B cell (primary cell): ENCODE measurements at regions not wholly inside any gene's neighbourhood (a gene's known extent, or its start where the extent isn't known, plus 50 kb on each side); places are given as distances from the start of the nearest gene placed in this dataset.

Experiments used
- ATAC-seq: fragments of 200-7000 bp; cut with Tn5 transposase; one replicate; pipeline ENCODE4 v1.10.0; 2021; ENCODE audit warnings: low read depth, mild to moderate bottlenecking, moderate number of reproducible peaks, moderate library complexity
- CTCF ChIA-PET: fragments of 350-600 bp; sonication (Branson Sonifier 250); formaldehyde crosslinking; loops from one replicate; lab custom pipeline; 2021; ENCODE audit warnings: antibody characterized with exemption, inconsistent platforms; lab: Charles Lee
- POLR2A ChIA-PET: fragments of 350-600 bp; sonication (Branson Sonifier 250); formaldehyde crosslinking; loops from one replicate; lab custom pipeline; 2021; ENCODE audit warnings: antibody characterized with exemption; lab: Charles Lee
- DNase-seq: peaks from one replicate; pipeline ENCODE4 v3.0.0; 2013
- H2AFZ ChIP-seq: 2 replicates; pipeline ENCODE4 v1.6.1; 2012; ENCODE audit warnings: mild to moderate bottlenecking, low read depth, low read length; ENCODE audit not compliant: insufficient read depth, poor library complexity, severe bottlenecking
- H3K27ac ChIP-seq, 2 donors: 1 replicate in 1 of 2; 2 replicates in 1 of 2; pipeline ENCODE4 v1.5.1; 2012 to 2013; ENCODE audit warnings: low read length in 2 of 2, mild to moderate bottlenecking in 2 of 2, moderate library complexity in 1 of 2
- H3K27me3 ChIP-seq, 4 experiments: fragments of 200-600 bp in 1 of 4; sonication (generic) in 1 of 4; replicated peaks in 1 of 4; 1 replicate in 2 of 4; 2 replicates in 2 of 4; pipeline versions ENCODE4 v1.6.1 to v1.7.0; 2013 to 2016; ENCODE audit warnings: low read length in 3 of 4, mild to moderate bottlenecking in 2 of 4, mixed read lengths in 1 of 4, moderate library complexity in 1 of 4; ENCODE audit not compliant: insufficient read depth in 4 of 4, control insufficient read depth in 3 of 4; ENCODE audit errors: control extremely low read depth in 1 of 4
- H3K36me3 ChIP-seq, 2 experiments: replicated peaks in 1 of 2; 1 replicate in 1 of 2; 2 replicates in 1 of 2; pipeline versions ENCODE4 v1.6.1 to v1.7.1; 2013; ENCODE audit warnings: low read length in 1 of 2; ENCODE audit not compliant: insufficient read depth in 2 of 2, control insufficient read depth in 1 of 2; ENCODE audit errors: control extremely low read depth in 1 of 2, extremely low read depth in 1 of 2
- H3K4me1 ChIP-seq, 2 donors: fragments of 200-600 bp in 1 of 2; sonication (generic) in 1 of 2; 1 replicate in 1 of 2; 2 replicates in 1 of 2; pipeline versions ENCODE4 v1.5.1 to v1.6.1; 2013 to 2017; ENCODE audit warnings: low read length in 2 of 2; ENCODE audit not compliant: control insufficient read depth in 2 of 2, insufficient read depth in 2 of 2
- H3K4me2 ChIP-seq: replicated peaks from 2 replicates; pipeline ENCODE3; 2012; ENCODE audit warnings: mild to moderate bottlenecking, low read depth, low read length; ENCODE audit not compliant: poor library complexity, severe bottlenecking
- H3K4me3 ChIP-seq, 5 experiments: fragments of 200-600 bp in 1 of 5; sonication (generic) in 1 of 5; 1 replicate in 3 of 5; 2 replicates in 2 of 5; pipeline versions ENCODE4 v1.5.1 to v1.7.0; 2011 to 2016; ENCODE audit warnings: low read length in 4 of 5, mild to moderate bottlenecking in 4 of 5, low read depth in 2 of 5, control low read depth in 1 of 5, moderate library complexity in 1 of 5; ENCODE audit not compliant: insufficient read depth in 1 of 5; ENCODE audit errors: control extremely low read depth in 1 of 5, extremely low read depth in 1 of 5
- H3K79me2 ChIP-seq: fragments of 200-600 bp; sonication (generic); one replicate; pipeline ENCODE4 v1.6.0; 2016; ENCODE audit warnings: low read length; ENCODE audit not compliant: control insufficient read depth, insufficient read depth
- H3K9ac ChIP-seq: fragments of 200-600 bp; sonication (generic); 2 replicates; pipeline ENCODE4 v1.6.1; 2017; ENCODE audit warnings: mild to moderate bottlenecking, low read length, moderate library complexity
- H3K9me3 ChIP-seq, 3 donors: one replicate each; pipeline versions ENCODE4 v1.6.1 to v1.7.1; 2013; ENCODE audit warnings: low read length in 2 of 3; ENCODE audit not compliant: control insufficient read depth in 2 of 3, insufficient read depth in 1 of 3; ENCODE audit errors: control extremely low read depth in 1 of 3
- H4K20me1 ChIP-seq: 2 replicates; pipeline ENCODE4 v1.6.0; 2012; ENCODE audit warnings: mild to moderate bottlenecking, low read length; ENCODE audit not compliant: insufficient read depth, control insufficient read depth, poor library complexity, severe bottlenecking
- H3K27ac Mint-ChIP-seq: one replicate; pipeline ENCODE4 v1.8.0; 2021; ENCODE audit warnings: mixed read lengths
- H3K27me3 Mint-ChIP-seq: one replicate; pipeline ENCODE4 v1.8.0; 2021; ENCODE audit warnings: mixed read lengths
- H3K4me1 Mint-ChIP-seq: one replicate; pipeline ENCODE4 v1.8.0; 2021; ENCODE audit warnings: mixed read lengths
- H3K4me3 Mint-ChIP-seq: one replicate; pipeline ENCODE4 v1.8.0; 2021; ENCODE audit warnings: mixed read lengths
- H3K9me3 Mint-ChIP-seq: one replicate; pipeline ENCODE4 v1.8.0; 2022; ENCODE audit warnings: mixed read lengths; ENCODE audit not compliant: insufficient read depth
- CTCF ChIP-seq: fragments of 200-600 bp; IDR thresholded peaks from one replicate; pipeline ENCODE4 v1.8.0; 2022; ENCODE audit warnings: antibody characterized with exemption, mild to moderate bottlenecking
- EZH2 ChIP-seq: IDR thresholded peaks from 2 replicates; pipeline ENCODE4 v1.6.1; 2012; ENCODE audit warnings: borderline replicate concordance, low read depth, mild to moderate bottlenecking, moderate library complexity, low read length; ENCODE audit not compliant: insufficient read depth, poor library complexity, severe bottlenecking
- WGBS: methylation state at CpG from one replicate; pipeline ENCODE4 v1.1.5; 2013; ENCODE audit warnings: missing lambda C conversion rate; ENCODE audit not compliant: insufficient coverage; 5-methylcytosine and 5-hydroxymethylcytosine counted together
- intact Hi-C: fragments of 100-400 bp; cut with micrococcal nuclease; formaldehyde crosslinking; loops from one replicate; pipeline ENCODE4 v1.10.0; 2022

- intact Hi-C loops = no loop called here
- H2AFZ ChIP-seq = no peak overlapping the region
- no peaks in the 10 kb centered on the region for H3K4me1 Mint-ChIP-seq
- peaks cover 0 to 3% (median 0%) of the 10 kb centered on the region in 3 donors for H3K9me3 ChIP-seq
- no peak overlapping the region for H3K27ac Mint-ChIP-seq
- TF ChIP-seq CTCF = no peak
- TF ChIP-seq EZH2 = no peak
- peaks cover 4% of the 10 kb centered on the region for H3K9me3 Mint-ChIP-seq
- DNase-seq (no peak), ATAC-seq (no peak)
- H3K27ac ChIP-seq = no peak overlapping the region
- no peaks in the 10 kb centered on the region for H4K20me1 ChIP-seq
- H3K36me3 ChIP-seq = no peaks in the 10 kb centered on the region
- H3K79me2 ChIP-seq = no peaks in the 10 kb centered on the region
- H3K4me2 ChIP-seq = no peak overlapping the region
- H3K4me3 Mint-ChIP-seq = no peak overlapping the region
- H3K4me1 ChIP-seq = no peaks in the 10 kb centered on the region
- H3K9ac ChIP-seq = no peak overlapping the region
- H3K27me3 Mint-ChIP-seq = no peaks in the 10 kb centered on the region
- 100% methylated on average over 1 of the region's 2 CpGs for WGBS
- ChIA-PET CTCF (no interaction called here), POLR2A (no interaction called here)
- H3K27me3 ChIP-seq = no peaks in the 10 kb centered on the region
- H3K4me3 ChIP-seq = no peak overlapping the region
Measured at GRCh38 chr4:179325181-179325580, 1882.9 kb upstream of the AGA start.

DNA sequence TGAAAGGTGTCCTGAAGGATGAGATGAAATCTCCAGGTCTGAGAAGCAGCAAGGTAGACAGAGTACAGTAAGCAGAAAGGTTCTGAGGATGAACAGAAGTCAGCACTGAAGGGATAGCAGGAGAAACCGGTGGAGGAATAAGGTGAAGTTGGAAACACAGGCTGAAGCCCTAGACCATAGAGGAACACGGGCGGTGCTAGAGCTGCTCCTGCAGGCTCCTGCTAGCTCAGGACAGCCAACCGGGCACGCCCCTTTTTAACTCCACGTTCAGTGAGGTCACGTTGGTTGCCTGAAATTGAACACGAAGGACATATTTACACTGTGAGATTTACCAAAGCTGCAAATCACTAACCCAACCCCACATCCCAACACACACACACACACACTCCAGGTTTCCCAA, 1886.4 kb upstream of the AGA start:
- POLR2A ChIA-PET = no interaction called here
- WGBS = 89% methylated on average over 8 of the region's 8 CpGs
- H3K4me1 ChIP-seq = no peaks in the 10 kb centered on the region

More for the DNA sequence above, 1886.4 kb upstream of the AGA start:
- Histone ChIP-seq H3K4me3 (no peak overlapping the region), H4K20me1 (no peaks in the 10 kb centered on the region), H3K36me3 (no peaks in the 10 kb centered on the region), H3K4me2 (no peak overlapping the region), H2AFZ (no peak overlapping the region), H3K79me2 (no peaks in the 10 kb centered on the region), H3K9ac (no peak overlapping the region), H3K9me3 (peaks cover 0 to 3% (median 0%) of the 10 kb centered on the region in 3 donors), H3K27ac (no peak overlapping the region), H3K27me3 (no peaks in the 10 kb centered on the region)
- DNase-seq (no peak), ATAC-seq (no peak)
- H3K9me3 Mint-ChIP-seq = peaks cover 4% of the 10 kb centered on the region
- CTCF ChIA-PET = no interaction called here
- intact Hi-C loops = no loop called here
- H3K27me3 Mint-ChIP-seq = no peaks in the 10 kb centered on the region
- no peak for TF ChIP-seq EZH2
- TF ChIP-seq CTCF = no peak
- H3K4me1 Mint-ChIP-seq = no peaks in the 10 kb centered on the region
- H3K27ac Mint-ChIP-seq = no peak overlapping the region
- no peak overlapping the region for H3K4me3 Mint-ChIP-seq
